H4 (cell line): ENCODE measurements at regions not wholly inside any gene's neighbourhood (a gene's known extent, or its start where the extent isn't known, plus 50 kb on each side); places are given as distances from the start of the nearest gene placed in this dataset.
"Not testable (repeated sequence)": the region's sequence is repeated elsewhere in the genome, so short reads cannot be mapped to it uniquely, and the experiment has no call there.

Experiments
- DNase-seq: peaks from one replicate; pipeline ENCODE4 v3.0.0-alpha.2; 2015; ENCODE audit warnings: low spot score

DNA sequence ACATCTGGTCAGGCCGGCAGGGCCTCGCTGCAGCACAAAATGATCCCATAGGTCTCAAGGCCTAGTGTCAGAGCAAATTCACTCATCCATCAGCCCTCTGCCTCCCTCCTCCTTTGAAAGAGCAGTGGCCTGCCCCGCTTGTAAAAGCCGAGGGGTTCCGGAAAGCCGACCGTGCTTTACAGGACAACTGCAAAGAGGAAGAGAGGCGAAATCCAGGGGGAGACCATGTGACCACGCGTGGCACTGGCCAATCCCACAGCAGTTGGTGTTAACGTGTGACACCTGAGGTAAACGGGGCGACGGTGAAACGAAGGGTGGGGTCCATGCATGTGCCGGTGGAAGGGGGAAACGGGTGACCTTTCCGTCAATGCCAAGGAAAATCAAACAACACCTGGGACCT lies 688.6 kb upstream of the TPTE start:
- not testable (repeated sequence) for DNase-seq

DNA sequence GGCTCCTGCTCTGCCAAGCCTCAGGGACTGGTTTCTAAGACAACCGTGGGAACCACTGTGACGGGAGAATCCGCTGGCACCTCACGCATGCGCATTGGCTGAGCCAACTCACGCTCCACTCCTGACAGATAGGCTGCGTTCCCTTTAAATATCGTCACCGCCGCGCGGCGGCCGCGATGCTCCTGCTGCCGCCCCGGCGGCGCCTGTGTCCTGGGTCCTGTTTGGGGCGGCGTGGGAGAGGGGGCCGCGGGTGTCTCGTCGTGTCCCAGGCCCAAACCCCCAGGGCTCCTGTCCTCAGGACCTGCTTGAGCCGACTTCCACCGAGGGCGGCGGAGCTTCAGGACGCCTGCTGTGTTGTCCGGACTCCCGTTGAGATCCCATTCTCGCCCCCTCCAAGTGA lies 684.8 kb upstream of the TPTE start:
- DNase-seq = not testable (repeated sequence)

DNA sequence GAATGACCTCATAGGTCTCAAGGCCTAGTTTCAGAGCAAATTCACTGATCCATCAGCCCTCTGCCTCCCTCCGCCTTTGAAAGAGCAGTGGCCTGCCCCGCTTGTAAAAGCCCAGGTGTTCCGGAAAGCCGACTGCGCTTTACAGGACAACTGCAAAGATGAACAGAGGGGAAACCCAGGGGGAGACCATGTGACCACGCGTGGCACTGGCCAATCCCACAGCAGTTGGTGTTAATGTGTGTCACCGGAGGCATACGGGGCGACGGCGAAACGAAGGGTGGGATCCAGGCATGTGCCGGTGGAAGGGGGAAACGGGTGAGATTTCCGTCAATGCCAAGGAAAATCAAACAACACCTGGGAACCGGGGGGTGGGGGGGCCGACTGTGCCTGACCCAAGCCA lies 684.4 kb upstream of the TPTE start:
- DNase-seq = not testable (repeated sequence)

DNA sequence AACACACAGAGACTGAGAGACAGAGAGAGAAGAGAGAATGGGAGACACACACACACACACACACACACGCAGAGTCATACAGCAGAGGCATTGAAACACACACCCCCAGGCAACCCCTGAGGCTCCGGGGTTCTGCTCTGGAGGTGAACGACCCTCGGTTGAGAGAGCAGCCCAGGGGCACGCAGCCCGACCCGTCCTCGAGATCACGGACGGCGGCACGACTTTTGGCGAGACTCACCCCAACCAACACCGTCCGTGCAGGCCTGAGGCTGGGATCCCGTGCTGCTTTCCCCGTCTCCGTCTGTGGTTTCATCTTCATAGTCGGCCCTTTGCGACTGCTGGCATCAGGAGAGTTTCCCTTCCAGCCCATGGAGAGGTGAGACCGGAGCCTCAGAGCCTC lies 683.9 kb upstream of the TPTE start:
- not testable (repeated sequence) for DNase-seq

DNA sequence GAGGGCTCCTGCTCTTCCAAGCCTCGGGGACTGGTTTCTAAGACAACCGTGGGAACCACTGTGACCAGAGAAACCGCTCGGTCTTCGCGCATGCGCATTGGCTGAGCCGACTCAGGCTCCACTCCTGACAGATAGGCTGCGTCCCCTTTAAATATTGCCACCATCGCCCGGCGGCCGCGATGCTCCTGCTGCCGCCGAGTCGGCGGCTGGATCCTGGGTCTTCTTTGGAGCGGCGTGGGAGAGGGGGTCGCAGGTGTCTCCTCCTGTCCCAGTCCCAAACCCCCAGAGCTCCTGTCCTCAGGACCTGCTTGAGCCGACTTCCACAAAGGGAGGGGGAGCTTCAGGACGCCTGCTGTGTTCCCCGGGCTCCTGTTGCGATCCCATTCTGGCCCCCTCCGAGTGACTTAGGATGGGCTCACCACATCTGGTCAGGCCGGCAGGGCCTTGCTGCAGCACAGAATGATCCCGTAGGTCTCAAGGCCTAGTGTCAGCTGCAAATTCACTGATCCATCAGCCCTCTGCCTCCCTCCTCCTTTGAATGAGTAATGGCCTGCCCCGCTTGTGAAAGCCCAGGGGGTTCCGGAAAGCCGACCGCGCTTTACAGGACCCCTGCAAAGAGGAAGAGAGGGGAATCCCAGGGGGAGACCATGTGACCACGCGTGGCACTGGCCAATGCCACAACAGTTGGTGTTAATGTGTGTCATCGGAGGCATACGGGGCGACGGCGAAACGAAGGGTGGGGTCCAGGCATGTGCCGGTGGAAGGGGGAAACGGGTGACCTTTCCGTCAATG lies 683.2 kb upstream of the TPTE start:
- DNase-seq = peak; percentile 68

DNA sequence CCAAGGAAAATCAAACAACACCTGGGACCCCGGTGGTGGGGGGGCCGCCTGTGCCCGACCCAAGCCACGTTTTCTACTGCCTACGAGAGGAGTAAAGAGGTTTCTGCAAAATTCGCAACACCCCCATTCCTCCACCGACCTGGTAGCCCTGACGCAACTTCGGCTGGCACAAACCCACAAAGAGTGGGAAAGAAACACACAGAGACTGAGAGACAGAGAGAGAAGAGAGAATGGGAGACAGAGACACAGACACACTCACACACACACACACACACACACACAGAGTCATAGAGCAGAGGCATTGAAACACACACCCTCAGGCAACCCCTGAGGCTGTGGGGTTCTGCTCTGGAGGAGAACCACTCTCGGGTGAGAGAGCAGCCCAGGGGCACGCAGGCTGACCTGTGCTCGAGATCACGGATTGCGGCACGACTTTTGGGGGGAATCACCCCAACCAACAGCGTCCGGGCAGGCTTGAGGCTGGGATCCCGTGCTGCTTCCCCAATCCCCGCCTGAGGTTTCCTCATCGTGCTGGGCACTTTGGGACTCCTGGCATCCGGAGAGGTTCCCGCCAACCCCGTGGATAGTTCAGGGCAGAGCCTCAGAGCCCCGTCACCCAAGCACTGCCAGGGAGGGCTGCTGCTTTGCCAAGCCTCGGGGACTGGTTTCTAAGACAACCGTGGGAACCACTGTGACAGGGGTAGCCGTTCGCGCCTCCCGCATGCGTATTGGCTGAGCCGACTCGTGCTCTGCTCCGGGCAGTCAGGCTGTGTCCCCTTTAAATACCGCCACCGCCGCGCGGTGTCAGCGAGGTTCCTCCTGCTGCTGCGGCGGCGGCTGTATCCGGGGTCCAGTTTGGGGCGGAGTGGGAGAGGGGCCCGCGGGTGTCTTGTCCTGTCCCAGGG lies 682.4 kb upstream of the TPTE start:
- peak; percentile 52 for DNase-seq

DNA sequence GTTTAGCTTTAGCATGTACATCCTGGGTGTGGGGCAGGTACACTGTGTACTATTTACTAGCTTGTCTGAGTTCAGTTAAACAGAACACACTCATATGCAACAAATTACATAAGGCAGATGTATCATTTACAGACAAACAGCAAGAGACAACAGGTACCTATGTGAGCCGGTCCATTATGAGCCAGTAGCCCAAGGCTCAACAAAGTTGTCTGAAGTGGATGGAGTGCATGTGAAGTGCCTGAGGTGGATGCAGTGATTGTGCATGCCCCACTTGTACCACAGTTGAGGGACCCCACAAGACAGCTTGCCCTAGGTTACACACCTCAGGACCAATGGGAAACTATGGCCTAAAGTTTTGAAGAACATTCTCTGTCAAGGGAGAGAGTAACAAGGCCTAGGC lies 677.3 kb upstream of the TPTE start:
- DNase-seq = not testable (repeated sequence)

DNA sequence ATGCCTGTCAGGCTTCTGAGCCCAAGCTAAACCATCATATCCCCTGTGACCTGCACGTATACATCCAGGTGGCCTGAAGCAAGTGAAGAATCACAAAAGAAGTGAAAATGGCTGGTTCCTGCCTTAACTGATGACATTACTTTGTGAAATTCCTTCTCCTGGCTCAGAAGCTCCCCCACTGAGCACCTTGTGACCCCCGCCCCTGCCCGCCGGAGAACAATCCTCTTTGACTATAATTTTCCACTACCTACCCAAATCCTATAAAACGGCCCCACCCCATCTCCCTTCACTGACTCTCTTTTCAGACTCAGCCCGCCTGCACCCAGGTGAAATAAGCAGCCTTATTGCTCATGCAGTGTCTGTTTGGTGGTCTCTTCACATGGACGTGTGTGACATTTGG lies 673.9 kb upstream of the TPTE start:
- not testable (repeated sequence) for DNase-seq

DNA sequence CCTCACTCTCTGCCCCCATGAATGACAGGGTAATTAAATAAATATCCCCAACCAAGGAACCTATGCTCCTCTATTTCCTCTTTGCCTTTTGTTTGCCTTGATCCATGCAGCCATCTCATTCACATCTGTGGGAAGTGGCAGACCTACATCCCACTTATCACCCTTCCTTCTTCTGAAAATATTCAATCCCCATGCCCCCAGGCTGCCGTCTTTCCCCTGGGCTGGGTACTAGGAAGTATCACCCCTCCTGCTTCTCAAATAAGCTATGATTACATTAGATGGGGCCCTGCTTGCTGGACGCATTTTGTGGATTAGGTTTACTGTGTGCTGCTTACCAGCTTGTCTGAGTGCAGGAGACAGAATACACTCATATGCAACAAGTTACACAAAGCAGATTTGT lies 670.2 kb upstream of the TPTE start:
- DNase-seq = not testable (repeated sequence)

DNA sequence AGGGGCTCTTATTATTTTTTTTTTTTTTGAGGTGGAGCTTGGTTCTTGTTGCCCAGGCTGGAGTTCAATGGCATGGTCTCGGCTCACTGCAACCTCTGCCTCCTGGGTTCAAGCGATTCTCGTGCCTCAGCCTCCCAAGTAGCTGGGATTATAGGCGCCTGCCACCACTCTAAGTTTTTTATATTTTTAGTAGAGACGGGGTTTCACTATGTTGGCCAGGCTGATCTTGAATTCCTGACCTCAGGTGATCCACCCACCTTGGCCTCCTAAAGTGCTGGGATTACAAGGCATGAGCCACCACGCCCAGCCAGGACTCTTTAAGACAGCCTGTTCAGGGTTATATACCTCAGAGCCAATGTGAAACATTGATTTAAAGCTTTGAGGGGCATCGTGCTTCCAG lies 669.7 kb upstream of the TPTE start:
- DNase-seq = not testable (repeated sequence)

DNA sequence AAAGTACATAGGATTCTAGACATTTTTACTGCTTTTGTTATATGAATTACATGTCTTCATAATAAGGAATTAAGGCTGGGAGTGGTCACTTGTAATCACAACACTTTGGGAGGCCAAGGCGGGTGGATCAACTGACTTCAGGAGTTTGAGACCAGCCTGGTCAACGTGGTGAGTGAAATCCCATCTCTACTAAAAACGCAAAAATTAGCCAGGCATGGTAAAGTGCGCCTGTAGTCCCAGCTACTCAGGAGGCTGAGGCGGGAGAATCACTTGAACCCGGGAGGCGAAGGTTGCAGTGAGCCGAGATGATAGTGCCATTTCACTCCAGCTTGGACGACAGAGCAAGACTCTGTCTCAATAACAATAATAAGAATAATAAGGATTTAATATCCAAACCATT lies 663.8 kb upstream of the TPTE start:
- not testable (repeated sequence) for DNase-seq

DNA sequence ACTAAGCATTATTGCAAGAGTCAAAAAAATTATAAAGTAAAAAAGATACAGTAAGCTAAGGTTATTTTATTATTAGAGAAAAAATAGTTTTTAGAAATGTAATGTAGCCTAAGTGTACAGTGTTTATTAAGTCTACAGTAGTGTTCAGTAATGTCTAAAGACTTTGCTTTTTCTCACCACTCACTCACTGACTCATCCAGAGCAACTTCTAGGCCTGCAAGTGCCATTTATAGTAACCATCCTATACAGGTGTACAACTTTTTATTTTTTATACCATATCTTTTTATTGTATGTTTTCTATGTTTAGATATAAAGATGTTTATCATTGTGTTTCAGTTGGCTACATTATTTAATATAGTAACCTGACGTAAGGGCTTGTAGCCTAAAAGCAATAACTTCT lies 661.5 kb upstream of the TPTE start:
- DNase-seq = not testable (repeated sequence)

DNA sequence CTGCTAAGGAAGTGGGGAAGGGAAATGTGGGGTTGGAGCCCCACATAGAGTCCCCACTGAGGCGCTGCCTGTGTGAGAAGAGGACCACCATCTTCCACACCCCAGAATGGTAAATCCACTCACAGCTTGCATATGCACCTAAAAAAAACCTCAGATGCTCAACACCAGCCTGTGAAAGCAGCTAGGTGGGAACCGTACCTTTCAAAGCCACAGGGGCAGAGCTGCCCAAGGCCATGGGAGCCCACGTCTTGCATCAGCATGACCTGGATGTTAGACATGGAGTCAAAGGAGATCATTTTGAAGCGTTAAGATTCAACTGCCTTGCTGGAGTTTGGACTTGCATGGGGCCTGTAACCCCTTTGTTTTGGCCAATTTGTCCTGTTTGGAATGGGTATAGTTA lies 658.9 kb upstream of the TPTE start:
- not testable (repeated sequence) for DNase-seq

DNA sequence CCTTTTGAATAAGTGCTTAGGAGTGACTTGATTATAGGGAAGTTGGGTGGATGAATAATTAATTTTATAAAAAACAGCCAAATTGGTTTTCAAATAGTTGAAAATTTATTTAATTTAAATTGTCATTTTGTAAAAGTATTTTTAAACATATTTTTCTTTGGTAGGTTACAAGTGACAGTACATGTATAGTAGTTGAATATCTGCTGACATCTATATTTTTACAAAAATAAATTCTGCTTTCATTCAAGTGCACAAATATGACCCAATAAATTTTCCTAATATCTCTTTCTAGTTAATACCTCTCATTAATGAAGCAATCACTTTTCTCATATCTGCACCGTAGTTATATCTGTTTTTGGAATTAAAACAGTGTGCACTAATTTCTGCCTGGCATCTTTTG lies 653.6 kb upstream of the TPTE start:
- not testable (repeated sequence) for DNase-seq

DNA sequence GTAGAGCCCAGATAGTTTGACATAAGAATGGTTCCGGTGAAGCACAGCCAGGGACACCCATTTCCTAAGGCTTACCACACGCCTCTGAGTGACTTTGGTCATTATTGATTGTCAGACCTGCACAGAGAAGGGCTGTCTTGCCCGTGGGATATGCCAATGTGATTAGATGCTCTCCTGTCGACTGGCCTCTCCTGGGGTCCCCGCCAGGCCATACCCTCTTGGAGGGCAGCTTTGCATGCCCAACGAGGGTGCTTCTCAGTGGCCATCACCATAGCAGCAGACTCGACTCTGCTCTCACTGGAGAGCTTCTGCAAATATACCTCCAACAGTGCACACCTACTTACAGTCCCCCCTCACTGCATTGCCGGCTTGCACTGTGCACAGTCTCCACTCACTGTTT lies 648.3 kb upstream of the TPTE start:
- not testable (repeated sequence) for DNase-seq

DNA sequence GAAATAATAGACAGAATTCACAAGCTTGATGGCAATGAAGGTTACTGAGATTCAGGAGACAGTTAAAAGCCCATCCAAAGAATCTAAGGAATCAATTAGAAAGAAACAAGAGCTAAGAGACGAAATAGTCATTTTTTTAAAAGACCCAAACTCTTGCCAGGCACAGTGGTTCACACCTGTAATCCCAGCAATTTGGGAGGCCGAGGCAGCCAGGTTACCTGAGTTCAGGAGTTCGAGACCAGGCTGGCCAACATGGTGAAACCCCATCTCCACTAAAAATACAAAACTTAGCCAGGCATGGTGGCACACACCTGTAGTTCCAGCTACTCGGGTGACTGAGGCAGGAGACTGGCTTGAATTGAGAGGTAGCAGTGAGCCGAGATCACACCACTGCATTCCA lies 647.2 kb upstream of the TPTE start:
- not testable (repeated sequence) for DNase-seq

DNA sequence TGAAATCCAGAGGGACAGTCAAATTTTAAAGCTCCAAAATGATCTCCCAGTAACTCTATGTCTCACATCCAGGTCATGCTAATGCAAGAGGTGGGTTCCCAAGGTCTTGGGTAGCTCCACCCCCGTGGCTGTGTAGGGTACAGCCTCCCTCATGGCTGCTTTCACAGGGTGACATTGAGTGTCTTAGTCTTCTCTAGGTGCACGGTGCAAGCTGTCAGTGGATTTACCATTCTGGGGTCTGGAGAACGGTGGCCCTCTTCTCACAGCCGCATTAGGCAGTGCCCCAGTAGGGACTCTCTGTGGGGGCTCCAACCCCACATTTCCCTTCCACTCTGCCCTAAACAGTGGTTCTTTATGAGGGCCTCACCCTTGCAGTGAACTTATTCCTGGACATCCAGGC lies 640.0 kb upstream of the TPTE start:
- not testable (repeated sequence) for DNase-seq

DNA sequence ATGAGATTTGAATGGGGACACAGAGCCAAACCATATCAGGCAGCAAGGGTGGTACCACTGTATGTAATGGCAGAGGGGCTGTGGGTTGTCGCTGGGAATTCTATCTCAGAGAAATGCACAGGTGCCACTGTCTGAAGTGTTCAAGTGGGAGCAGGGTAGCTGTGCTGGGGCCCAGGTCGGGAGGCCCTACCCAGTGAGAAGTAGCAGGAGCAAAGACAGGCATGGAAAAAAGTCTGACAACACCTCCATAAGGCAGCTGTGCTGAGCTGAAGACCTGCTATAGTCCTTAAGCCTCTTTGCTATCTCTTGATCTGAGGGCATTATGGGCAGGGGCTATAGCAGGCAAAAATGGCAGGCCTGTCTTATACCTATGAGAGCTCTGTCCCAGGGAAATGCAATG lies 638.3 kb upstream of the TPTE start:
- DNase-seq = not testable (repeated sequence)

DNA sequence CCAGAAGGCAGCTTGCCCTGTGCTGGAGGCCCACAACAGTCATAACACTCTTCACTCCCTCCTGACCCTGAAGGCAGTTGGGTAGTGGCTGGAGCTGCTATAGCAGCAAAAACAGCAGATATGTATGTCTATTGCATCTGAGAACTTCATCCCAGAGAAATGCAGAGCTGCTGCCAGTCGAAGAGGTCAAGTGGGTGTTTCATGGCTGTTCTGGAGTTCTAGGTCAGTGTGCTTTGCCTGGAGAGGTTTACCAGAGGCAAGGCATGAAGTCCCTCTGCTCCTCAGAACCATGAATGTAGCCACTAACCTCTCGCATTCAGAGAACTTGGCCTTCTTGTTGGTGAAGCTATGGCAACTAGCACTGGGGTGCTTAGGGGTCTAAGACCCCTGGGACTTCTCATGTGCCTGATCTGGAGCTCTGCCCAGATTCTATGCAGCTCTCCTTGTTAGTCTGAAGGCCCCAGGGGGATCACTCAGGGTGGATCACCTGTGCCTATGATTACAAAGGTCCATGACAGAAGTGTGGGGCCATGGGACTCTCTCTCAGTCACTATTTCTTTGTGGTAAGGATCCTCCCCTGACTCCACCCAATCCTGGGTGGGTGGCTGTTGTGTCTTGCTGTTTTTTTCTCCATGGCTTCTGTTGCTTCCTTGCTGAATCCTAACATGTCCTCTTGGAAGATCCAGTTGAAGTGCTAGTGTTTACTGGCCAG lies 637.7 kb upstream of the TPTE start:
- DNase-seq = not testable (repeated sequence)

DNA sequence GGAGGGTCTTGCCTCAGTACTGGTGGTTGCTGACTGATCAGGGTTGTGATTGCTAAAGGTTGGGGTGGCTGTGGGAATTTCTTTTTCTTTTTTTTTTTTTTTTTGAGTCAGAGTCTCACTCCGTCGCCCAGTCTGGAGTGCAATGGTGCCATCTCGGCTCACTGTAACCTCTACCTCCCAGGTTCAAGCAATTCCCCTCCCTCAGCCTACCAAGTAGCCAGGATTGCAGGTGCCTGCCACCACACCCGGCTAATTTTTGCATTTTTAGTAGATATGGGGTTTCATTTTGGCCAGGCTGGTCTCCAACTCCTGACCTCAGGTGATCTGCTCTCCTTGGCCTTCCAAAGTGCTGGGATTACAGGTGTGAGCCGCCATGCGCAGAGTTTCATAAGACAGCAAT lies 632.9 kb upstream of the TPTE start:
- not testable (repeated sequence) for DNase-seq

DNA sequence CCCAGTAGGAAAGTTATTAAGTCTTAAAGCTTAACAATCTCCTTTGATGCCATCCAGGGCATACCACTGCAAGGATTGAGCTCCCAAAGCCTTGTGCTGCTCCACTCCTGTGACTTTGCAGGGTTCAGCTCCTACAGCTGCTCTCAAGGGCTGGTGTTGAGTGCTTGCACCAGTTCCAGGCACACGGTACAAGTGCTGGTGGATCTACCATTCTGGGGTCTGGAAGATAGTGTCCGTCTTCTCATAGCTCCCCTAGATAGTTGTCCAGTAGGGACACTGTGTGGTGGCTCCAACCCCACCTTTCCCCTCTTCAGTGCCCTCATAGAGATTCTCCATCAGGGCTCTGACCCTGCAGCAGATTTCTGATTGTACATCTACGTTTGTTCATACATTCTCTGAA lies 617.8 kb upstream of the TPTE start:
- not testable (repeated sequence) for DNase-seq

DNA sequence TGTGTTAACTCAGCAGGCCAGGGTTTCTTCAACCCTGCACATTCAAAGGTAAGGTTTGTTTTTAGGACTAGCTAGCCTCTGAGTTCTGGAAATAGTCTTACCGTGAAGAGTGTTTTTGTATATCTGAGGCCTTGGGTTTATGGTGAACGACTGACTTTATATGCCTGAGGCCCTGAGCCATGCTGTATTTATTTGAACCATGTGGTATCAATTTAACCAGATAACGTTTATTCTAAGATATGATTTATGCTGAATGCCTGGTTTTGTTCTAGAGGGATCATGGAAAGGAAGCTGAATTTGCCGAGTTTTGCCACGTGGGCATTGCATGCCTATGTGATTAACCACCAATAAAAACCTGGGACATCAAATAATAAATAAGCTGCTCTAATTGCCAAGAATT lies 607.2 kb upstream of the TPTE start:
- not testable (repeated sequence) for DNase-seq
